NCI-H2081 (cell line): ENCODE measurements at regions not wholly inside any gene's neighbourhood (a gene's known extent, or its start where the extent isn't known, plus 50 kb on each side); places are given as distances from the start of the nearest gene placed in this dataset.
"Not testable (repeated sequence)": the region's sequence is repeated elsewhere in the genome, so short reads cannot be mapped to it uniquely, and the experiment has no call there.

Experiments
- DNase-seq, 2 experiments: peaks; one replicate each; lab custom pipeline; 2025; lab: John Stamatoyannopoulos, UW

- no peak for DNase-seq
These were observed 150.0 kb downstream of the RNASET2 start for GRCh38 chr6:166806217-166806838.

- DNase-seq: no peak
These were observed 152.9 kb downstream of the RNASET2 start for GRCh38 chr6:166803471-166803870.

GRCh38 chr6:166802401-166802800 lies 153.9 kb downstream of the RNASET2 start:
- no peak for DNase-seq

- DNase-seq: no peak
These were observed 156.2 kb downstream of the RNASET2 start for GRCh38 chr6:166800137-166800536.

GRCh38 chr6:166798652-166799051 lies 157.7 kb downstream of the RNASET2 start:
- no peak for DNase-seq

GRCh38 chr6:166796610-166797009 lies 159.7 kb downstream of the RNASET2 start:
- no peak for DNase-seq

- no peak for DNase-seq
These were observed 160.5 kb downstream of the RNASET2 start for GRCh38 chr6:166795879-166796278.

- not testable (repeated sequence) for DNase-seq
These were observed 163.8 kb upstream of the RPS6KA2 start for GRCh38 chr6:166790808-166791207.

- not testable (repeated sequence) for DNase-seq
These were observed 161.9 kb upstream of the RPS6KA2 start for GRCh38 chr6:166788846-166789529.

- peak; percentile 52 to 61 for DNase-seq
These were observed 159.7 kb upstream of the RPS6KA2 start for GRCh38 chr6:166786704-166787293.

- no peak for DNase-seq
These were observed 158.1 kb upstream of the RPS6KA2 start for GRCh38 chr6:166785131-166785530.

GRCh38 chr6:166784691-166785090 lies 157.6 kb upstream of the RPS6KA2 start:
- no peak for DNase-seq

GRCh38 chr6:166782520-166782919 lies 155.5 kb upstream of the RPS6KA2 start:
- DNase-seq: no peak

GRCh38 chr6:166781331-166781730 lies 154.3 kb upstream of the RPS6KA2 start:
- no peak for DNase-seq

- no peak for DNase-seq
These were observed 153.1 kb upstream of the RPS6KA2 start for GRCh38 chr6:166779963-166780683.

- no peak for DNase-seq
These were observed 152.3 kb upstream of the RPS6KA2 start for GRCh38 chr6:166779381-166779780.

GRCh38 chr6:166778776-166779175 lies 151.7 kb upstream of the RPS6KA2 start:
- no peak for DNase-seq

GRCh38 chr6:166778046-166778445 lies 151.0 kb upstream of the RPS6KA2 start:
- no peak for DNase-seq

- DNase-seq: no peak
These were observed 150.1 kb upstream of the RPS6KA2 start for GRCh38 chr6:166777096-166777630.

GRCh38 chr6:166776571-166776970 lies 149.5 kb upstream of the RPS6KA2 start:
- DNase-seq: no peak

- DNase-seq: no peak
These were observed 148.8 kb upstream of the RPS6KA2 start for GRCh38 chr6:166775923-166776220.

- peak; percentile 43 to 53 for DNase-seq
These were observed 148.3 kb upstream of the RPS6KA2 start for GRCh38 chr6:166775180-166775922.
